BJ (cell line): ENCODE measurements at regions not wholly inside any gene's neighbourhood (a gene's known extent, or its start where the extent isn't known, plus 50 kb on each side); places are given as distances from the start of the nearest gene placed in this dataset.
"Not testable (repeated sequence)": the region's sequence is repeated elsewhere in the genome, so short reads cannot be mapped to it uniquely, and the experiment has no call there.

ENCODE experiments used
- CTCF ChIA-PET: fragments of 350-600 bp; formaldehyde crosslinking; extraction: SDS; loops from one replicate; lab custom pipeline; 2021; ENCODE audit warnings: antibody characterized with exemption, inconsistent platforms; lab: Yijun Ruan, JAX
- POLR2A ChIA-PET: fragments of 300-600 bp; sonication (Branson Sonifier 250); formaldehyde crosslinking; extraction: SDS; loops from one replicate; lab custom pipeline; 2021; ENCODE audit warnings: antibody characterized with exemption; lab: Charles Lee
- DNase-seq: peaks from one replicate; pipeline ENCODE4 v3.0.0-alpha.2; 2011; ENCODE audit warnings: low read depth
- H3K27me3 ChIP-seq: 2 replicates; pipeline ENCODE4 v1.6.0; 2011; ENCODE audit warnings: low read length; ENCODE audit not compliant: control insufficient read depth, insufficient read depth
- H3K36me3 ChIP-seq: 2 replicates; pipeline ENCODE4 v1.5.1; 2011; ENCODE audit warnings: low read length; ENCODE audit not compliant: control insufficient read depth, insufficient read depth
- H3K4me3 ChIP-seq: 2 replicates; pipeline ENCODE4 v1.5.1; 2011; ENCODE audit warnings: low read depth, mild to moderate bottlenecking, control low read depth, low read length
- CTCF ChIP-seq: IDR thresholded peaks from 2 replicates; pipeline ENCODE4 v1.5.1; 2011; ENCODE audit warnings: low read depth, mild to moderate bottlenecking, control low read depth, inconsistent platforms, low read length, moderate library complexity; ENCODE audit not compliant: insufficient read depth

- Histone ChIP-seq H3K4me3 (no peak overlapping the region), H3K27me3 (no peaks in the 10 kb centered on the region), H3K36me3 (no peaks in the 10 kb centered on the region)
- ChIA-PET POLR2A (no interaction called here), CTCF (no interaction called here)
- no peak for TF ChIP-seq CTCF
- no peak for DNase-seq
Measured at GRCh38 chr1:71292203-71292602, 211.4 kb upstream of the ZRANB2 start.

GRCh38 chr1:71290506-71291237, 209.8 kb upstream of the ZRANB2 start:
- CTCF ChIA-PET, POLR2A ChIA-PET: not testable (repeated sequence)

GRCh38 chr1:71285529-71285928, 204.7 kb upstream of the ZRANB2 start:
- DNase-seq = no peak
- no peak for TF ChIP-seq CTCF
- Histone ChIP-seq H3K4me3 (no peak overlapping the region), H3K36me3 (no peaks in the 10 kb centered on the region), H3K27me3 (no peaks in the 10 kb centered on the region)
- CTCF ChIA-PET = no interaction called here
- POLR2A ChIA-PET = no interaction called here

More at GRCh38 chr1:71290506-71291237, 209.8 kb upstream of the ZRANB2 start:
- H3K27me3 ChIP-seq, H3K4me3 ChIP-seq, H3K36me3 ChIP-seq, DNase-seq: not testable (repeated sequence)

- Histone ChIP-seq H3K36me3 (no peaks in the 10 kb centered on the region), H3K4me3 (no peak overlapping the region), H3K27me3 (no peaks in the 10 kb centered on the region)
- no peak for TF ChIP-seq CTCF
- CTCF ChIA-PET = no interaction called here
- POLR2A ChIA-PET = no interaction called here
- DNase-seq = no peak
Measured at GRCh38 chr1:71276466-71276865, 195.6 kb upstream of the ZRANB2 start.

- no peak for TF ChIP-seq CTCF
- no peak for DNase-seq
- ChIA-PET POLR2A (no interaction called here), CTCF (no interaction called here)
- Histone ChIP-seq H3K36me3 (no peaks in the 10 kb centered on the region), H3K4me3 (no peak overlapping the region), H3K27me3 (no peaks in the 10 kb centered on the region)
Measured at GRCh38 chr1:71273334-71273733, 192.5 kb upstream of the ZRANB2 start.
